NCI-H82 treated with DMSO at 0.1 percent for 48 hours (cell line): ENCODE measurements at regions not wholly inside any gene's neighbourhood (a gene's known extent, or its start where the extent isn't known, plus 50 kb on each side); places are given as distances from the start of the nearest gene placed in this dataset.
A peak's percentile ranks its signal among the peaks of the same experiment; 100 is the strongest.
"Not testable (repeated sequence)": the region's sequence is repeated elsewhere in the genome, so short reads cannot be mapped to it uniquely, and the experiment has no call there.

Experiments used
- DNase-seq: peaks from one replicate; lab custom pipeline; 2025; ENCODE audit not compliant: unreplicated experiment; lab: John Stamatoyannopoulos, UW

DNA sequence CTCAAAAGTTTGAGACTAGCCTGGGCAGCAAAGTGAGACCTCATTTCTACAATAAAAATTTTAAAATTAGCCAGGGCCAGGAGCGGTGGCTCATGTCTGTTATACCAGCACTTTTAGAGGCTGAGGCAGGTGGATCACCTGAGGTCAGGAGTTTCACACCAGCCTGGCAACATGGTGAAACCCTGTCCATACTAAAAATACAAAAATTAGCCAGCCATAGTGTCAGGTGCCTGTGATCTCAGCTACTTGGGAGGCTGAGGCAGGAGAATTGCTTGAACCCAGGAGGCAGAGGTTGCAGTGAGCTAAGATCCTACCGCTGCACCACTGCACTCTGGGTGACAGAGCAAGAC, 85.1 kb upstream of the MAP4 start:
- not testable (repeated sequence) for DNase-seq

- DNase-seq = no peak
Observed at GRCh38 chr3:48092270-48092669, 76.1 kb upstream of the MAP4 start.

DNA sequence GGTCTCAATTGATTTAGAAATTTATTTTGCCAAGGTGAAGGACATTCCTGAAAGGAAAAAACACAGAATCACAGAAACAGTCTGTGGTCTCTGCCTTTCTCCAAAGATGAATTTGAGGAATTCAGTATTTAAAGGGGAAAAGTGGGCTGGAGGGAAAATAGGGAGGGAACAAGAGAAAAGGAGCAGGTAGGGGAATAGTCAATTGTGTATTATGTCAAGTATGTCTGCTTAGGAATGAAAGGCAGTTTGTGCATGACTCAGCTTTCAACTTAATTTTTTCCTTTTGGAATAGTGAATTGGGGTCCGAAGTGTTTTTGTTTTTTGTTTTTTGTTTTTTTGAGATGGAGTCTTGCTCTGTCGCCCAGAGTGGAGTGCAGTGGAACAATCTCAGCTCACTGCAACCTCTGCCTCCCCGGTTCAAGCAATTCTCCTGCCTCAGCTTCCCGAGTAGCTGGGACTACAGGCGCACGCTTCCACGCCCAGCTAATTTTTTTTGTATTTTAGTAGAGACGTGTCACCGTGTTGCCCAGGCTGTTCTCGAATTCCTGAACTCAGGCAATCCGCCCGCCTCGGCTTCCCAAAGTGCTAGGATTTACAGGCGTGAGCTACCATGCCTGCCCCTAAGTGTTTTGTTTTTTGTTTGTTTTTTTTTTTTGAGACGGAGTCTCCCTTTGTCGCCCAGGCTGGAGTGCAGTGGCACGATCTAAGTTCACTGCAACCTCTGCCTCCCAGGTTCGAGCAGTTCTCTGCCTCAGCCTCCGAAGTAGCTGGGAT, 74.1 kb upstream of the MAP4 start:
- no peak for DNase-seq

DNA sequence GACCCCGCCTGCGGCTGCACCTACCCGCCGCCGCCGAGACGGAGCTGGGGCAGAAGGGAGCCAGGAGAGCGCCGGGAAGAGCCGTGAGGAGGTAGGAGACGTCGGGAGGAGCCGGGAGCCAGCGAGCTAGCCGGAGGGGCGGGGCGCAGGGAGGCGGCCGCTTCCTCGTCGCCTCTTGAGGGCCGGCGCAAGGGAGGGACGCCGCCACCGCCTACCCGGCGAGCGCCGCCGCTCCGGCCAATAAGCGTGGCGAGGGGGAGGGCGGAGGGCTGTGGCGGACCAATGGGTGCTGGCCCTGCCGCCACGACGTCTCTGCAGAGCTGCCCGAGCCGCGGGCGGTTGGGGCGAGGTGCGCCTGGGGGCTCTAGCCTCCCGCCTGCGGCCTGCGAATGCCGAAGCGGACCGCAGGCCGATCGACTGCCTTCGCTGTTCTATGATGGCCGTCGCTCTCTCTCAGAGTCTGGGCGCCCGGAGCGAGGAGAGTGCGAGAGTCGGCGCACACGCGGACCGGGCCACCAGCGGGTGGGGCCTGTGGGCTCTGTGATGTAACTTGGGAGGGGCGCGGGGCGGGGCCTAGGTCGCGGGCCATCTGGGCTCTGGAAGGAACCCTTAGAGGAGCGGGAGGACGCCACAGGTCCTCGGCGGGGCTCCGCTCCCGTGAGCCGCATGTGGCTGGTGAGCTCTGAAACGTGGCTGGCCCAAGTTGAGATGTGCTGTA, 72.7 kb upstream of the MAP4 start:
- DNase-seq = peak; percentile 75

- peak; percentile 21 for DNase-seq
Observed at GRCh38 chr3:48088056-48088748, 72.0 kb upstream of the MAP4 start.

DNA sequence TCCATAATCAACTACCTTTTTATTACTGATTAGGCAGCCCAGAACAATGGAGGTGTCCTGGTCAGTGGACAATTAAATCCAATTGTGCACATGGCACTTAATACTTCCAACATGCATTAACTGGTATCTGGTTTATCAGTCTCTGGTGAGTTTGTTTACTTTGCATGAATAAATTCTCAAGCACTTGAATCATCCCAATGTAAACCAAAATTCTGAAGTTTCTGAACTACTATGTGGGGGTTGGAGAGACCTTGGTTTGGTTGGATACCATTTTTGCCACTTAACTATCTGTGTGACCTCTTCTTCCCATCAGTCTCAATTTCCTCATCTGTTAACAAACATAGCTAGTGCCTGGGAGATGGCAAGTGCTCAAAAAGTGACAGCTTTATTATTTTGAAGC, 70.5 kb upstream of the MAP4 start:
- DNase-seq = peak; percentile 45

DNA sequence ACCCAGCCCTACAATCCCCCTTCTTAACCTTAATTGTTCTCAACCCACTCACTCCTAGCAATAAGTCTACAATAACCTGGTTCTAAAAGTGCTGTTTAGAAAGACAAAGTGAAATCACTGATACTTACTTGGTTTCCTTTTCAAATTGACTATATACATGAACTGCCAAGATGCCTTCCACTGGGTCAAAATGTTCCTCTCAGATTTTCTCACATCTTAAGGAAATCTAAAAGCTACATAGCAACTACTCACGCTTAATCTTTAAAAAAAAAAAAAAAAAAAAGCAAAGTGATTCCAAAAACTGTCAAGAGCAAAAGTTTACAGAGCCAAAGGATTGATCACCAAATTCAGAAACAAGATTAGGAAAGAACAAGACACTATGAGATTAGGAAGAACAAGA, 68.7 kb upstream of the MAP4 start:
- DNase-seq = no peak

DNA sequence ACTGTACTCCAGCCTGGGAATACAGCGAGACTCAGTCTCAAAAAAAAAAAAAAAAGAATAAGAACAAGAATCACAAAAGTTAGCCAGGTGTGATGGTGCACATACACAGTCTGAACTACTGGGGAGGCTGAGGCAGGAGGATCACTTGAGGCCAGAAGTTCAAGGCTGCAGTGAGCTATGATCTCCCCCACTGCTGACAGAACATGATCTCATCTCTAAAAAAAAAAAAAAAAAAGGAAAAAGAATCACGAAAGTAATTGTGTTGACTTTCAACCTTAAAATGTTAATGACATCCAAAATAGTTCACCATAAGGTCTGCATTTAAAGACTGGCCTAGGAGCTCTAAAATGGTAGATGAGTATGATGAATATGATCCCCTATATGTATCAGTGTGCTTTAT, 68.0 kb upstream of the MAP4 start:
- no peak for DNase-seq

DNA sequence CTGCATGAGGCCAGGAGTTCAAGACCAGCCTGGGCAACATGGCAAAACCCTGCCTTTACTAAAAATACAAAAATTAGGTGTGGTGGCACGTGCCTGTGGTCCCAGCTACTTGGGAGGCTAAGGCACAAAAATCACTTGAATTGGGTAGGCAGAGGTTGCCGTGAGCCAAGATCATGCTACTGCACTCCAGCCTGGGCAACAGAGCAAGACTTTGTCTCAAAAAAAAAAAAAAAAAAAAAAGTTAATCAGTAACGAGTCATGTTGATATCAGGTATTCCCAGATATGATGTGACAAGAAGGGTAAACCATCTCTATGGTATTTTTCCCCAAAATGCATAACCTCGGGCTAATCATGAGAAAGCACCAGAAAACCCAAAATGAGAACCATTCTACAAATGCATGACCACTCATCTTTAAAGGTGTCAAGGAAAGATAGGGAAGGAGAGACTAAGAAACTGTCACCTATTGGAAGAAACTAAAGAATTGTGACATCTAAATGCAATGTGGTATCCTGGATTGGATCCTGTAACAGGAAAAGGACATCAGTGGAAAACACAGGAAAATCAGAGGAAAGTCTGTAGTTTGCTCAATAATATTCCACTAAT, 66.5 kb upstream of the MAP4 start:
- no peak for DNase-seq

DNA sequence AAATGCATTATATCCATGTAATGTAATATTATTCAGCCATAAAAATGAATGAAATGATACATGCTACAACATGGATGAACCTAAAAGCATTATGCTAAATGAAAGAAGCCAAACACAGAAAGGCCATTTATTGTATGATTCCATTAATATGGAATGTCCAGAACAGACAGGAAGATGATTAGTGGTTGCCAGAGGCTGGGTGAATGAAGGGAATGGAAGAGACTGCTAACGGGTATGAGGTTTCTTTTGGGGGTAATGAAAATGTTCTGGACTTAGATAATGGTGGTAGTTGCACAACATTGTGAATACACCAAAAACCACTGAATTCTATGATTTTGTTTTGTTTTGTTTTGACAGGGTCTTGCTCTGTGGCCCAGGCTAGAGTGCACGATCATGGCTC, 61.6 kb upstream of the MAP4 start:
- no peak for DNase-seq

- no peak for DNase-seq
Observed at GRCh38 chr3:48070030-48070429, 53.8 kb upstream of the MAP4 start.

- DNase-seq = no peak
Observed at GRCh38 chr3:48069339-48069738, 53.1 kb upstream of the MAP4 start.

DNA sequence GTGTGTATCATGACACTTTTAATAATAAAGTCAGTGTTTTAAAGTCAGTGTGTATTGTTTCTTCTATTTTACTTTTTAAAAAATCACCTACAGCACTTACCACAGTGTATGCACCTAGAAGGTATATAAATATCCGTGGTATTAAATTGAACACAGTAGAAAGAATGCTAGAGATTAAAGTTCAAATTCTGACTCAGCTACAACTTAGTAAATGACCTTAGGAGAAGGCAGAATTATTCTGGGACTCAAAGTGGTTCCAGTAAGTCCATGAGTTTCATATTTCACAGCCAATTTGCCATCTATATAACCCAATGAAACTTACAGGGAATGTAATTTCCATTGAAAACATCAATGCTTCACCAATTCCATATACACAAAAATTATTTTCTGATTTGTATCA, 52.7 kb upstream of the MAP4 start:
- DNase-seq = no peak

GRCh38 chr3:48068320-48068719, 52.1 kb upstream of the MAP4 start:
- not testable (repeated sequence) for DNase-seq

- DNase-seq = no peak
Observed at GRCh38 chr3:48067271-48067670, 51.1 kb upstream of the MAP4 start.
